Fibroblast of pulmonary artery (primary cell): ENCODE measurements at regions not wholly inside any gene's neighbourhood (a gene's known extent, or its start where the extent isn't known, plus 50 kb on each side); places are given as distances from the start of the nearest gene placed in this dataset.

Experiments used
- DNase-seq: peaks from one replicate; pipeline ENCODE4 v3.0.0-alpha.2; 2010; ENCODE audit warnings: low read depth
- H3K4me3 ChIP-seq: replicated peaks from 2 replicates; pipeline ENCODE4 v1.5.1; 2011; ENCODE audit warnings: low read depth, mild to moderate bottlenecking, control low read depth, low read length, moderate library complexity
- CTCF ChIP-seq: IDR thresholded peaks from 2 replicates; pipeline ENCODE4 v1.5.1; 2011; ENCODE audit warnings: mild to moderate bottlenecking, control low read depth, low read length, inconsistent platforms; ENCODE audit errors: missing control alignments

- DNase-seq: no peak
- H3K4me3 ChIP-seq: no peak overlapping the region
- TF ChIP-seq CTCF: no peak
Observed at GRCh38 chr20:51188941-51189340, 166.0 kb upstream of the KCNG1 start.

- DNase-seq: no peak
- no peak for TF ChIP-seq CTCF
- H3K4me3 ChIP-seq: no peak overlapping the region
Observed at GRCh38 chr20:51187261-51187660, 164.4 kb upstream of the KCNG1 start.

GRCh38 chr20:51185861-51186260 is 163.0 kb upstream of the KCNG1 start:
- TF ChIP-seq CTCF: no peak
- no peak for DNase-seq
- no peak overlapping the region for H3K4me3 ChIP-seq

- TF ChIP-seq CTCF: no peak
- no peak overlapping the region for H3K4me3 ChIP-seq
- DNase-seq: no peak
Observed at GRCh38 chr20:51185277-51185676, 162.4 kb upstream of the KCNG1 start.

- no peak overlapping the region for H3K4me3 ChIP-seq
- TF ChIP-seq CTCF: no peak
- DNase-seq: no peak
Observed at GRCh38 chr20:51184289-51184688, 161.4 kb upstream of the KCNG1 start.

GRCh38 chr20:51183451-51183850 is 160.5 kb upstream of the KCNG1 start:
- no peak for DNase-seq
- H3K4me3 ChIP-seq: no peak overlapping the region
- TF ChIP-seq CTCF: no peak

GRCh38 chr20:51182571-51182970 is 159.7 kb upstream of the KCNG1 start:
- no peak for TF ChIP-seq CTCF
- no peak for DNase-seq
- no peak overlapping the region for H3K4me3 ChIP-seq
